ENCODE measurements at regions not wholly inside any gene's neighbourhood (a gene's known extent, or its start where the extent isn't known, plus 50 kb on each side); places are given as distances from the start of the nearest gene placed in this dataset.

GRCh38 chr2:71812736-71813135 lies 334.9 kb downstream of the CYP26B1 start:
- Histone ChIP-seq H3K36me3 (no peaks in the 10 kb centered on the region), H3K27me3 (no peaks in the 10 kb centered on the region), H3K4me3 (no peak overlapping the region), H3K4me1 (no peaks in the 10 kb centered on the region), H3K9me3 (no peaks in the 10 kb centered on the region), H3K27ac (no peak overlapping the region)
- no peak for TF ChIP-seq CTCF (IDR thresholded peaks at IDR 0.05)
- ATAC-seq (no peak), DNase-seq (no peak), FAIRE-seq (no peak)
- WGBS, 2 donors = 92 to 98% methylated on average over 2 of the region's 2 CpGs
- intact Hi-C loops (cut with DNase I) = no loop called here

GRCh38 chr2:71811726-71812125 lies 335.9 kb downstream of the CYP26B1 start:
- intact Hi-C loops (cut with DNase I) = no loop called here
- no peak for ATAC-seq
- H3K27me3 ChIP-seq = no peaks in the 10 kb centered on the region

GRCh38 chr2:71811157-71811556 lies 336.5 kb downstream of the CYP26B1 start:
- Histone ChIP-seq H3K9me3 (no peaks in the 10 kb centered on the region), H3K4me1 (no peaks in the 10 kb centered on the region), H3K36me3 (no peaks in the 10 kb centered on the region), H3K27ac (no peak overlapping the region), H3K27me3 (no peaks in the 10 kb centered on the region), H3K4me3 (no peak overlapping the region)
- DNase-seq (no peak), FAIRE-seq (no peak), ATAC-seq (no peak)
- intact Hi-C loops (cut with DNase I) = no loop called here
- no peak for TF ChIP-seq CTCF (IDR thresholded peaks at IDR 0.05)

More at GRCh38 chr2:71811726-71812125, 335.9 kb downstream of the CYP26B1 start:
- WGBS, 2 donors = 85 to 93% methylated on average over 4 of the region's 4 CpGs
- Histone ChIP-seq H3K9me3 (no peaks in the 10 kb centered on the region), H3K36me3 (no peaks in the 10 kb centered on the region), H3K4me1 (no peaks in the 10 kb centered on the region), H3K27ac (no peak overlapping the region), H3K4me3 (no peak overlapping the region)
- no peak for DNase-seq
- no peak for TF ChIP-seq CTCF (IDR thresholded peaks at IDR 0.05)
- no peak for FAIRE-seq

- TF ChIP-seq CTCF (IDR thresholded peaks at IDR 0.05) = no peak
- 71 to 75% methylated on average over 8 of the region's 8 CpGs for WGBS, 2 donors
- Histone ChIP-seq H3K27ac (no peak overlapping the region), H3K4me3 (no peak overlapping the region), H3K9me3 (no peaks in the 10 kb centered on the region), H3K27me3 (no peaks in the 10 kb centered on the region), H3K4me1 (no peaks in the 10 kb centered on the region), H3K36me3 (no peaks in the 10 kb centered on the region)
- DNase-seq (no peak), FAIRE-seq (no peak), ATAC-seq (peak in 1 of 4 donors; percentile 33)
- intact Hi-C loops (cut with DNase I) = loop anchor here in 1 of 3 donors (10.0 kb wide), 1 partner anchor 203 kb away; no protein-coding TSS in a partner anchor
Measured at GRCh38 chr2:71807581-71808451, 339.8 kb downstream of the CYP26B1 start.

DNA sequence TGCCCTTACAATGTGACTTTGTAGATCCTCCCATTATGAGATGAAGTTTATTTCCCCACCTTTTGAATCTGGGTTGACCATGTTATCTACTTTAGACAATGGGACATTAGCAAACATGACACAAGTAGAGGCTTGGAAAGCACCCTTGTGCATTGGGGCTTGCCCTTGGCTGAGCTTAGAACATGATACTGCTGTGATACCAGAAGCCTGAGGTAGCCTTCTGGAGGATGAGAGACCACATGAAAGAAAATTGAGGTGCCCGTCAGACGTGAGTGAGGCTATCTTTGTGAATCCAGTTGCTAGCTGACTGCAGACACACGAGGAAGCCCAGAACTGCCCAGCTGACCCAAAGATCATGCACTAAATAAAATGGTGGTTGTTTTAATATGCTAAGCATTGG lies 341.2 kb downstream of the CYP26B1 start:
- WGBS, 2 donors = 66 to 81% methylated on average over 3 of the region's 3 CpGs
- Histone ChIP-seq H3K27me3 (no peaks in the 10 kb centered on the region), H3K4me3 (no peak overlapping the region), H3K27ac (no peak overlapping the region), H3K9me3 (no peaks in the 10 kb centered on the region), H3K4me1 (no peaks in the 10 kb centered on the region), H3K36me3 (no peaks in the 10 kb centered on the region)
- intact Hi-C loops (cut with DNase I) = loop anchor here in 1 of 3 donors (10.0 kb wide), 1 partner anchor 202 kb away; no protein-coding TSS in a partner anchor
- ATAC-seq (no peak), DNase-seq (no peak), FAIRE-seq (no peak)
- TF ChIP-seq CTCF (IDR thresholded peaks at IDR 0.05) = no peak
